Pancreas (tissue), 10 donors: ENCODE measurements at regions not wholly inside any gene's neighbourhood (a gene's known extent, or its start where the extent isn't known, plus 50 kb on each side); places are given as distances from the start of the nearest gene placed in this dataset.

ENCODE experiments used
- ATAC-seq, 4 donors: fragments of 200-7000 bp; cut with Tn5 transposase; one replicate each; pipeline versions ENCODE4 v1.8.0 to v1.9.1; 2020; ENCODE audit warnings: mild to moderate bottlenecking in 4 of 4, moderate library complexity in 4 of 4
- DNase-seq, 6 donors: peaks; one replicate each; pipeline ENCODE4 v3.0.0-alpha.2; 2020
- FAIRE-seq: peaks from 2 replicates; lab custom pipeline; 2012; peaks lifted over from hg19 to GRCh38; lab: Jason Lieb, UNC
- H3K27ac ChIP-seq, 4 donors: fragments of 200-600 bp; sonication (generic); 1 replicate in 3 of 4; 2 replicates in 1 of 4; pipeline versions ENCODE4 v1.5.0 to v1.8.0; 2020
- H3K27me3 ChIP-seq, 4 donors: fragments of 200-600 bp; one replicate each; pipeline ENCODE4 v1.8.0; 2021
- H3K36me3 ChIP-seq, 3 donors: fragments of 200-600 bp; sonication (generic) in 1 of 3; one replicate each; pipeline versions ENCODE4 v1.5.0 to v1.8.0; 2020 to 2021
- H3K4me1 ChIP-seq, 3 donors: fragments of 200-600 bp; one replicate each; pipeline ENCODE4 v1.8.0; 2021
- H3K4me3 ChIP-seq, 4 donors: fragments of 200-600 bp; sonication (generic) in 2 of 4; one replicate each; pipeline versions ENCODE4 v1.5.0 to v1.8.0; 2020 to 2021
- H3K9me3 ChIP-seq, 4 donors: fragments of 200-600 bp; one replicate each; pipeline ENCODE4 v1.8.0; 2021
- WGBS, 2 donors: extraction: QIAGEN DNeasy Blood & Tissue Kit; methylation state at CpG; one replicate each; pipeline ENCODE4 v1.1.7; 2013; 5-methylcytosine and 5-hydroxymethylcytosine counted together
- intact Hi-C, 3 donors: fragments of 100-400 bp; cut with DNase I; formaldehyde crosslinking; loops; one replicate each; pipeline versions ENCODE4 v1.11.1 to v1.14.2; 2022
- TF ChIP-seq, protein P1 (sequence below), 4 donors: fragments of 200-600 bp; sonication (generic) in 3 of 4; IDR thresholded peaks; one replicate each; pipeline versions ENCODE4 v1.5.0 to v1.8.0; 2021; ENCODE audit warnings: antibody characterized with exemption in 4 of 4
- donor health status: healthy with polysubstance abuse.
- donor health status: DM: no; HTN: no; CAD: no; lungs with moderate emphysema.
- donor health status: DM: no; HTN: no; CAD: no.
- donor health status: control.
- donor health status: control.
- donor health status: Bipolar disorder and iron deficiency.
- donor health status: DM: yes; HTN: yes; CAD: no.
- donor health status: DM: no; HTN: no; CAD: no.
- donor health status: DM: no; HTN: no; CAD: no.
- donor health status: DM: yes; HTN: yes; CAD: no.

DNA sequence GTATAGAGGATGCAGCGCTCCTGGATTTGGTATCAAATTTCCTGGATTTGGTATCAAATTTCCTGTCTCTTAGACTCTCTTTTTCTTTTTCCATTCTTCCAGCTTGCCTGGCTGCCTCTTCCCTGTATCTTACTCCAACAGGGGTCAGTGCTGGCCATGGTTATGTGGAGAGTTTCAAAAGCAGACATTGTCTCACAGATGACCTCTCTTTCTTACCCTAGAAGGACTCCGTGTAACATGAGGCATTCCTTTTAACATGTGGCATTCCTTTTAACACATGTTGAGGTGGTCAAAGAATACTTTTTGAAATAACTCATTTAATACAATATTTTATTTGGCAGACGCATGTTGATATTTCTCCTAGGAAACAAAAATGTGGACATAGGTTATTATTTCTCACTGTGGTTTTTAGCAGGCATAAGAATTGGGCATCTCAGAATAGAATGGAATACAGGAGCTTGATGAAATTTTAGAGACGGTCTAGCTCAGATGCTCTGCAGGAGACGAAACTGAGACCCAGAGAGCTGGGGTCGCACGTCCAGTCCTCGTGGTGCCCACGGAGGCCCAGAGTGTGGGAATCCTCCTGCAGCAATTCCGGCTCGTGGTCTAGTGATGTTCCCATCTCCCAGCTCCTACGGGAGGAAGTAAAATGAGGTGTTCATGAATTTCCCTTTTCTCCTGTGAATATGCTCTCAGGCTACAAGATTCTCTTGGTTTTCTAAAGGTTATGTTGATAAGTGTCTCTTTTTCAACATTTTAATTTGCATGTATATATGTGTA, 59.6 kb upstream of the PITRM1 start:
- Histone ChIP-seq H3K36me3 (no peaks in the 10 kb centered on the region), H3K4me3 (no peak overlapping the region), H3K4me1 (no peaks in the 10 kb centered on the region), H3K27ac (no peak overlapping the region), H3K9me3 (no peaks in the 10 kb centered on the region), H3K27me3 (no peaks in the 10 kb centered on the region)
- 67 to 82% methylated on average over 12 of the region's 12 CpGs for WGBS, 2 donors
- ATAC-seq, result no peak
- TF ChIP-seq, protein P1, sequence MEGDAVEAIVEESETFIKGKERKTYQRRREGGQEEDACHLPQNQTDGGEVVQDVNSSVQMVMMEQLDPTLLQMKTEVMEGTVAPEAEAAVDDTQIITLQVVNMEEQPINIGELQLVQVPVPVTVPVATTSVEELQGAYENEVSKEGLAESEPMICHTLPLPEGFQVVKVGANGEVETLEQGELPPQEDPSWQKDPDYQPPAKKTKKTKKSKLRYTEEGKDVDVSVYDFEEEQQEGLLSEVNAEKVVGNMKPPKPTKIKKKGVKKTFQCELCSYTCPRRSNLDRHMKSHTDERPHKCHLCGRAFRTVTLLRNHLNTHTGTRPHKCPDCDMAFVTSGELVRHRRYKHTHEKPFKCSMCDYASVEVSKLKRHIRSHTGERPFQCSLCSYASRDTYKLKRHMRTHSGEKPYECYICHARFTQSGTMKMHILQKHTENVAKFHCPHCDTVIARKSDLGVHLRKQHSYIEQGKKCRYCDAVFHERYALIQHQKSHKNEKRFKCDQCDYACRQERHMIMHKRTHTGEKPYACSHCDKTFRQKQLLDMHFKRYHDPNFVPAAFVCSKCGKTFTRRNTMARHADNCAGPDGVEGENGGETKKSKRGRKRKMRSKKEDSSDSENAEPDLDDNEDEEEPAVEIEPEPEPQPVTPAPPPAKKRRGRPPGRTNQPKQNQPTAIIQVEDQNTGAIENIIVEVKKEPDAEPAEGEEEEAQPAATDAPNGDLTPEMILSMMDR (IDR thresholded peaks at IDR 0.05), result no peak
- no peak for FAIRE-seq
- DNase-seq, result no peak
- intact Hi-C loops, result loop anchor here in 2 of 3 donors (10.0 kb wide), 2 partner anchors 533 to 1433 kb away; no protein-coding TSS in a partner anchor

DNA sequence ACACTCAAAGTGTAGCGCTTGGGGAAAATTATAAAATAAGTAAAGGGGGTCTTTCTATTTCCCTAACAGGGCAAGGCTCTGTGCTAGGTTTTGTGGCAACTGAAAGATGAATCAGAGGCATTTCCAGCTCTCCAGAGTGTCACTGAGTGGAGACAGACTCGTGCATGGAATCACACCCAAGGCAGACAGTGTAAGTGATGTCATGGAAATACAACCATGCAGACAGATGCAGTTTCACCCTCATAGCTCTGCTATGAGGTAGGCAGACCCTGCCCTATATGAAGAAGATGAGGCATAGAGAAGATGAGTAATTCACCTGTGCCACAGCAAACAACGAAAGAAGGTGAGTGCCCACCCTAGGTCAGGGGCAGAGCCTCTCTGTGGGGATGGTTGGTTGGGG, 57.2 kb upstream of the PITRM1 start:
- TF ChIP-seq, protein P1 (IDR thresholded peaks at IDR 0.05), result no peak
- 45 to 75% methylated on average over 3 of the region's 3 CpGs for WGBS, 2 donors
- no peak overlapping the region for H3K4me3 ChIP-seq
- no peaks in the 10 kb centered on the region for H3K9me3 ChIP-seq
- no peaks in the 10 kb centered on the region for H3K4me1 ChIP-seq
- H3K27ac ChIP-seq, result no peak overlapping the region
- FAIRE-seq (no peak), ATAC-seq (no peak), DNase-seq (no peak)
- no peaks in the 10 kb centered on the region for H3K36me3 ChIP-seq
- no peaks in the 10 kb centered on the region for H3K27me3 ChIP-seq
- intact Hi-C loops, result loop anchor here in 2 of 3 donors (10.0 kb wide), 2 partner anchors 535 to 1435 kb away; no protein-coding TSS in a partner anchor

DNA sequence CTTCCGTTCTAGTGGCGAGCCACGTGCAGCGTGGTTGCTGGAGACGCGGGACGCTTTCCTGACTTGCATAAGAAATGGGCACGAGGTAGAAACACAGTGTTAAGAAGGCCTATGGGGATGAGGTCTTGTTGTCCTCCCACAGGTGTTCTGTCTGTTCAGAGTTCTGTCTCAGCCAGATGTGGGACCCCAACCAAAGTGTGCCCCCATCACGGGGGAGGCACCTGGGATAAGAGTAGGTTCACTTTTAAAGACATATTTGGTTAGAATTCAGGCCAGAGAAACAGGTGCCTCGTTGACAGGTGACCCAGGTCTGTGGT, 56.0 kb upstream of the PITRM1 start:
- FAIRE-seq (no peak), DNase-seq (no peak), ATAC-seq (no peak)
- intact Hi-C loops, result no loop called here
- H3K27me3 ChIP-seq, result no peaks in the 10 kb centered on the region
- WGBS, 2 donors, result 73 to 85% methylated on average over 10 of the region's 10 CpGs
- H3K9me3 ChIP-seq, result no peaks in the 10 kb centered on the region
- H3K36me3 ChIP-seq, result no peaks in the 10 kb centered on the region
- H3K4me1 ChIP-seq, result no peaks in the 10 kb centered on the region
- TF ChIP-seq, protein P1 (IDR thresholded peaks at IDR 0.05), result no peak
- H3K4me3 ChIP-seq, result no peak overlapping the region
- no peak overlapping the region for H3K27ac ChIP-seq

DNA sequence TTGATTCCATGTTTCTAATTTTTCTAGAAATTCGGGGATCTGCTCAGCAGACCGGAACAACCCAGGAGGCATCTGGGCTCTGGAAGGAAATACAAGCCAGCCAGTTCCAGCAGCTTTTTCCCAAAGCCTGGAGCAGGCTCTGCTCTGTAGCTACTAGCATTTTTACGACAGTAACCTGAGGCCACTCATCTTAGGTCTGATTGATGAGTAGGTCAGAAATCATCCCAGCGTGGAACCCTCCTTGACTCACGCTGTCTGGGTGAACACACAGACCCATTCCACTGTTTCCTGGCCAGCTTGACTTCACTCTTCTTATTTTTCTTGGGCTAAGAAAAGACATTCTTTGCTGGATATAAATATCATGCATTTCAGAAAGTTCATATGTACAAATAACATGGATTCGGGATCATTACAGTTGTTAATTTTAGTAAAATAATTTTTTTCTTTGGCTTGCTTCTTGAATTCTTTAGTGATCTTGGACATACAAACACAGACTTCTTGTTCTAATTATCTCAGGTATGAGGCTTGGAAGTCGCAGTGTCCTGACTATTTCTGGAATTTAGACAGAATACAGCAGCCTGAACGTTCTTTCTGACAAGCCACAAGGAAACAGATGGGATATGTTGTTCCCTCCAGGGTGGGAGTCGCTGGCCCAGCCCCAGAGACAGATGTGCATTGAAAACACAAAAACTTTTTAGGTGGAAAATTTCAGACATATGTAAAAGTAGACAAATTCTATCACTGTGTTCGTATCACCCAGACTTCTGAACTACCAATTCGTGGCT, 54.6 kb upstream of the PITRM1 start:
- DNase-seq (no peak), FAIRE-seq (no peak), ATAC-seq (no peak)
- no peaks in the 10 kb centered on the region for H3K4me1 ChIP-seq
- WGBS, 2 donors, result 46 to 56% methylated on average over 11 of the region's 11 CpGs
- intact Hi-C loops, result no loop called here
- no peaks in the 10 kb centered on the region for H3K36me3 ChIP-seq
- TF ChIP-seq, protein P1 (IDR thresholded peaks at IDR 0.05), result no peak
- H3K9me3 ChIP-seq, result no peaks in the 10 kb centered on the region
- no peak overlapping the region for H3K27ac ChIP-seq
- no peaks in the 10 kb centered on the region for H3K27me3 ChIP-seq
- no peak overlapping the region for H3K4me3 ChIP-seq

DNA sequence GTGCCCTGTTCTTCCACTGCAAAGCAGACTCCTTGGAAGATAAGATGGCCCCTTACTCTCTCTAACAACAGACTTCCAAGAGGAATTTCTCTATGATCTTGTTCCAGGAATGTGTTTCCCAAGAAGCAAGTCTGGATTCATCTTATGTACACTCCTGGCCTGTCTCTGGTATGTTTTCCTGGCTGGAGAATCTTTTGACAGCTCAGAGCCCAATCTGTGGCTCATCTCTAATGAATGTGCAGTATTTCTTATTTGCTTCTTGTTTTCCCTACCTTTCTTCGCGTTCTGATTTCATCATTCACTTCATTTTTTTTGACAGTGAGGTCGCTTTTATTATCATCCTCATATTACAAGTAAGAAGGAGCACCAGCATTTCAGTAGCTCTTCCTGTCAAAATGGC, 53.0 kb upstream of the PITRM1 start:
- Histone ChIP-seq H3K4me1 (no peaks in the 10 kb centered on the region), H3K36me3 (no peaks in the 10 kb centered on the region), H3K9me3 (no peaks in the 10 kb centered on the region), H3K4me3 (no peak overlapping the region), H3K27me3 (no peaks in the 10 kb centered on the region), H3K27ac (no peak overlapping the region)
- TF ChIP-seq, protein P1 (IDR thresholded peaks at IDR 0.05), result no peak
- FAIRE-seq (no peak), ATAC-seq (no peak), DNase-seq (no peak)
- 58 to 74% methylated on average over 3 of the region's 3 CpGs for WGBS, 2 donors
- intact Hi-C loops, result no loop called here
